HepG2 (cell line): ENCODE measurements at regions not wholly inside any gene's neighbourhood (a gene's known extent, or its start where the extent isn't known, plus 50 kb on each side); places are given as distances from the start of the nearest gene placed in this dataset.

Experiments used
- ATAC-seq: fragments of 200-7000 bp; cut with Tn5 transposase; 3 replicates; pipeline ENCODE4 v1.9.1; 2020; ENCODE audit warnings: mild to moderate bottlenecking, moderate library complexity
- BruUV-seq: library from RNA; stranded (reverse); fragments of 400-500 nt; replicated peaks from 2 replicates; lab custom pipeline; 2021; lab: Mats Ljungman, UMichigan
- CTCF ChIA-PET: fragments of 300-600 bp; formaldehyde crosslinking; extraction: SDS; loops from one replicate; lab custom pipeline; 2021; ENCODE audit warnings: low total read pairs, inconsistent platforms, low intra/inter-chr PET ratio; lab: Yijun Ruan, JAX
- POLR2A ChIA-PET: fragments of 350-600 bp; sonication (Branson Sonifier 250); formaldehyde crosslinking; loops from one replicate; lab custom pipeline; 2020; ENCODE audit warnings: antibody characterized with exemption, inconsistent platforms; lab: Yijun Ruan, JAX
- DNase-seq: peaks from one replicate; pipeline ENCODE4 v3.0.0-alpha.2; 2015; ENCODE audit warnings: low spot score
- FAIRE-seq: peaks from 3 replicates; lab custom pipeline; 2011; peaks lifted over from hg19 to GRCh38; lab: Jason Lieb, UNC
- H2AFZ ChIP-seq: one replicate; pipeline ENCODE4 v1.6.1; 2011; ENCODE audit warnings: low read length, inconsistent platforms
- H3K27ac ChIP-seq: fragments of 300-600 bp; 3 replicates; pipeline ENCODE4 v1.8.0; 2011; ENCODE audit warnings: mixed run types, mild to moderate bottlenecking, mixed read lengths, low read length, inconsistent platforms; ENCODE audit not compliant: insufficient read depth; ENCODE audit errors: extremely low read length
- H3K27me3 ChIP-seq, 2 experiments: fragments of 200-600 bp in 1 of 2; 2 replicates in 1 of 2; 3 replicates in 1 of 2; pipeline versions ENCODE4 v1.6.0 to v1.8.0; 2011; ENCODE audit warnings: low read length in 2 of 2, mild to moderate bottlenecking in 2 of 2, moderate library complexity in 2 of 2, inconsistent platforms in 1 of 2; ENCODE audit not compliant: insufficient read depth in 2 of 2, control insufficient read depth in 1 of 2
- H3K36me3 ChIP-seq, 2 experiments: fragments of 200-600 bp in 1 of 2; replicated peaks in 1 of 2; 2 replicates in 1 of 2; 3 replicates in 1 of 2; pipeline versions ENCODE4 v1.5.1 to v1.8.0; 2011; ENCODE audit warnings: low read length in 2 of 2, inconsistent platforms in 1 of 2; ENCODE audit not compliant: insufficient read depth in 2 of 2, control insufficient read depth in 1 of 2
- H3K4me1 ChIP-seq: 2 replicates; pipeline ENCODE4 v1.5.1; 2012; ENCODE audit warnings: low read length, inconsistent platforms; ENCODE audit not compliant: insufficient read depth
- H3K4me2 ChIP-seq: 2 replicates; pipeline ENCODE4 v1.6.0; 2011; ENCODE audit warnings: low read depth, low read length, inconsistent platforms
- H3K4me3 ChIP-seq, 3 experiments: fragments of 200-600 bp in 1 of 3; sonication (generic), shearing (Covaris generic) in 1 of 3; replicated peaks in 1 of 3; 2 replicates each; pipeline ENCODE4 v1.5.1; 2011 to 2016; ENCODE audit warnings: low read length in 3 of 3, inconsistent platforms in 2 of 3, low read depth in 2 of 3, mild to moderate bottlenecking in 2 of 3, control low read depth in 1 of 3, mixed read lengths in 1 of 3; ENCODE audit not compliant: insufficient read depth in 1 of 3
- H3K79me2 ChIP-seq: one replicate; pipeline ENCODE4 v1.6.1; 2011; ENCODE audit warnings: low read length, inconsistent platforms; ENCODE audit not compliant: insufficient read depth
- H3K9ac ChIP-seq: 2 replicates; pipeline ENCODE4 v1.6.0; 2011; ENCODE audit warnings: mild to moderate bottlenecking, low read depth, low read length, inconsistent platforms; ENCODE audit not compliant: insufficient read depth
- H3K9me3 ChIP-seq: 2 replicates; pipeline ENCODE4 v1.5.1; 2012; ENCODE audit warnings: mild to moderate bottlenecking, low read length
- H4K20me1 ChIP-seq: 2 replicates; pipeline ENCODE4 v1.6.0; 2011; ENCODE audit warnings: inconsistent platforms, mild to moderate bottlenecking, low read length, moderate library complexity; ENCODE audit not compliant: insufficient read depth
- ATF7 ChIP-seq, 2 experiments: fragments of 450-650 bp in 1 of 2; sonication (generic) in 1 of 2; formaldehyde crosslinking in 1 of 2; IDR thresholded peaks; 2 replicates each; pipeline versions ENCODE4 v1.4.0 to v1.6.1; 2016 to 2020; ENCODE audit warnings: antibody characterized with exemption in 1 of 2, mild to moderate bottlenecking in 1 of 2, missing genetic modification reagents in 1 of 2
- CREB1 ChIP-seq, 2 experiments: fragments of 450-650 bp in 1 of 2; IDR thresholded peaks; 2 replicates each; pipeline ENCODE4 v1.6.1; 2016 to 2017; ENCODE audit warnings: control low read depth in 1 of 2, mild to moderate bottlenecking in 1 of 2, missing compliant biosample characterization in 1 of 2, missing genetic modification characterization in 1 of 2
- MAFF ChIP-seq: IDR thresholded peaks from 2 replicates; pipeline ENCODE4 v1.6.1; 2011; ENCODE audit warnings: low read depth, low read length, improper control_type of control experiment
- MAFK ChIP-seq, 2 experiments: IDR thresholded peaks in 1 of 2; conservative IDR thresholded peaks in 1 of 2; 2 replicates each; pipeline ENCODE4 v1.6.1; 2011; ENCODE audit warnings: improper control_type of control experiment in 2 of 2, low read length in 2 of 2
- MBNL3 ChIP-seq: fragments of 250-450 bp; sonication (Bioruptor Pico); conservative IDR thresholded peaks from 2 replicates; pipeline ENCODE4 v1.8.0; 2022; ENCODE audit warnings: mild to moderate bottlenecking, inconsistent platforms
- REST ChIP-seq, 2 experiments: IDR thresholded peaks; 2 replicates each; pipeline ENCODE4 v1.6.1; 2011 to 2012; ENCODE audit warnings: low read length in 2 of 2, borderline replicate concordance in 1 of 2, low read depth in 1 of 2, mild to moderate bottlenecking in 1 of 2, moderate library complexity in 1 of 2
- XBP1 ChIP-seq: sonication (generic); formaldehyde crosslinking; IDR thresholded peaks from 2 replicates; pipeline ENCODE4 v1.5.0; 2020; ENCODE audit warnings: missing genetic modification reagents
- WGBS: methylation state at CpG from one replicate; pipeline ENCODE4 v1.1.6; 2017; ENCODE audit warnings: low lambda C conversion rate; 5-methylcytosine and 5-hydroxymethylcytosine counted together
- in situ Hi-C: cut with HindIII; loops from 2 replicates; pipeline ENCODE4 v1.10.0; 2017; ENCODE audit warnings: low pct_unique_long_range_greater_than_20kb; ENCODE audit not compliant: extremely low pct_ligation_motif_present
- intact Hi-C: fragments of 100-400 bp; cut with micrococcal nuclease; formaldehyde crosslinking; loops from one replicate; pipeline ENCODE4 v1.10.0; 2022; ENCODE audit not compliant: unreplicated experiment

GRCh38 chr3:4021162-4021561 lies 221.9 kb downstream of the LRRN1 start:
- ATAC-seq (no peak), FAIRE-seq (no peak), DNase-seq (no peak)
- Histone ChIP-seq H3K27me3 (no peaks in the 10 kb centered on the region), H3K9me3 (no peaks in the 10 kb centered on the region), H3K4me2 (no peak overlapping the region), H3K79me2 (no peaks in the 10 kb centered on the region), H3K4me1 (no peaks in the 10 kb centered on the region), H3K9ac (no peak overlapping the region), H3K36me3 (no peaks in the 10 kb centered on the region), H3K27ac (no peak overlapping the region), H3K4me3 (no peak overlapping the region), H2AFZ (no peak overlapping the region), H4K20me1 (no peaks in the 10 kb centered on the region)
- 5% methylated on average over 1 of the region's 1 CpG for WGBS
- ChIA-PET CTCF (no interaction called here), POLR2A (no interaction called here)
- peak; percentile 89 for TF ChIP-seq CREB1 (IDR thresholded peaks at IDR 0.05)
- TF ChIP-seq CREB1 (CRISPR knock-in tag; IDR thresholded peaks at IDR 0.05) = no peak
- peak; percentile 15; the same call in 1 of the 2 replicates for TF ChIP-seq MAFF
- TF ChIP-seq MAFK (conservative IDR thresholded peaks at IDR 0.05 in 1 of 2, IDR thresholded peaks at IDR 0.05 in 1 of 2; ENCODE audit: low read length in 2 of 2) = peak; percentile 30 to 44; a peak in 2 of 4 replicates
- no peak for TF ChIP-seq XBP1
- no peak for TF ChIP-seq MBNL3
- peak; percentile 15 to 85 for TF ChIP-seq REST (IDR thresholded peaks at IDR 0.05; ENCODE audit: borderline replicate concordance in 1 of 2, low read depth in 1 of 2, low read length in 2 of 2)
- TF ChIP-seq ATF7 (IDR thresholded peaks at IDR 0.05) = peak; percentile 98
- no peak for TF ChIP-seq ATF7 (CRISPR knock-in tag; IDR thresholded peaks at IDR 0.05)
- intact Hi-C loops = no loop called here
- in situ Hi-C loops = no loop called here
- no TSS peak for BruUV-seq
